ENCODE measurements at regions not wholly inside any gene's neighbourhood (a gene's known extent, or its start where the extent isn't known, plus 50 kb on each side); places are given as distances from the start of the nearest gene placed in this dataset.

DNA sequence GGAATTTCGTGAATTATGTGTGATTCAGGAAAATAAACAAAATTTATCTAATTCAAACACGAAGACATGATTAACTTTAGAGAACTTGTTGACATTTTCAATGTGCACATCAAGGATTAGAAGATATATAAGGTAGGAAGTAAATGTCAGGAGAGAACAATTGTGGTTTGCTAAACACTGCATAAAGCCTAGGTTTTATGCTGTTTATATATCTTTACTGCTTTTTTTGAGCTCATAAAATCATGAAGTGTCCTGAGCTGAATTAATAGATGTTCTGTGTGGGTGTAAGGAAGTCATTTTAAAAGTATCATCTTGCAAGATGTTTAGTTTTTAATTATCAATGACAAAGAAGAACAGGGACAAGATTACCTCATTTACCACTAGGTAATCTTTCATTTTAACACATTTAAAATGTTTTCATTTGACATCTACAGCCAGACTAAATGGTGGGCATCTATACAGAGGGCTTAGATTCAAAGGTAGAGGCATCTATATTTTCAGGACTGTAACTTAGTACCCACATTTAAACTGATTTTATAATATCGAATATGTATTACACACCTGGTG lies 382.8 kb downstream of the ADAMTS20 start:
- DNase-seq = no peak

- no peak for DNase-seq
Observed at GRCh38 chr12:43167691-43168090, 384.3 kb downstream of the ADAMTS20 start.

DNA sequence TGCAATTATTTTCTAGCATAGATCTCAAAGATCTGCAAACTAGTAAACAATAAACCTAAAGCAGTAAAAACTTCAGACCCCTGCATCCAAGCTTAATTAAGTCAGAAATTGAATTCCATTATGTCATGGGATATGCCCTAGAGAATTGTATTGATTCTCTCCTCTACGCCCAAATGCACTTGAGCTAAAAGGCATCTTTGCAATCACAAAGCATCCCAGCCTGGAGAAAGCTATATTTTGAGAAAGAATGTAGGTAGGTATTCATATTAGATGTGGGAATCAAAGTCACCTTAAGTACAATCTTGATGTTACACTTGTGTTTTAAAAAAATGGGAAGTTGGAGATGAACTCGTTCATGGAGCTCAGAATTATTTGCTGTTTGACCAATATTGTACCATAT lies 386.7 kb downstream of the ADAMTS20 start:
- no peak for DNase-seq

GRCh38 chr12:43162138-43162537 lies 389.9 kb downstream of the ADAMTS20 start:
- no peak for DNase-seq

- DNase-seq = no peak
Observed at GRCh38 chr12:43159506-43159905, 392.5 kb downstream of the ADAMTS20 start.

DNA sequence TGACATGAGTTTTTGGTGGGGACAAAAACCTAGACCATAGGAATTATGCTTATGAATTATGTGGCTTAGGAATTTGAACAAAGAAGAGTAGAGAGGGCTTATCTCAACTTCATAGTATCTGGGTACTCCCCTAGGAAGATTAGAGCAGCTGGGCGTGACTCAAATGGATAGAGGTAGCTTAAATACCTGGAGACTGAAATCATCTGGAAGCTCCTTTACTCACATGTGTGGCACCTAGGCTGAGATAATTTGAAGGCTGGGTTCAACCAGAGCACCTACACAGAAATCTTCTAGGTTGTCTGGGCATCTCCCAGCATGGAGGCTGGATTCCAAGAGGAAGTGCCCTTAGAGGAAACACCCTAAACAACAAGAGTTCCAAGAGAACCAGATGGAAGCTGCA lies 393.9 kb downstream of the ADAMTS20 start:
- DNase-seq = no peak

- DNase-seq = no peak
Observed at GRCh38 chr12:43155376-43155775, 396.6 kb downstream of the ADAMTS20 start.

- no peak for DNase-seq
Observed at GRCh38 chr12:43154498-43155045, 397.4 kb downstream of the ADAMTS20 start.

- DNase-seq = no peak
Observed at GRCh38 chr12:43151441-43151981, 400.5 kb downstream of the ADAMTS20 start.

DNA sequence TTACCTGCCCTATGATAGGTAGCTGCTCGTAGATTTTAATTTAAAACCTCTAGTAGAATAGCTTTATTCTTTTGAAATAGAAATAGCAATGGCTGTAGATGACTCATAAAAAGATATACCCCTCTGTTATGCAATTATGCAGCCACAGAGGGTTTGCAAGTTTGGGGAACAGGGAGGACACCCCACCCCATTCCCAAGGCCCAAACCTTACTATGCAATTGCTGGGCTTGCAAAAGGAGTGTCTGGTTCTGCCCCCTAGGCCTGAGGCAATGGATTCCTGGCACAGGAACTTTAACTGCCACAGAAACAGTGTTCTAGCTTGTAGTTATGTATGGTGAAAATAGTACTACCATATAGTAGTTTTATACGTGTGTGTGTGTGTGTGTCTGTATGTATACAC lies 403.3 kb downstream of the ADAMTS20 start:
- DNase-seq = no peak

DNA sequence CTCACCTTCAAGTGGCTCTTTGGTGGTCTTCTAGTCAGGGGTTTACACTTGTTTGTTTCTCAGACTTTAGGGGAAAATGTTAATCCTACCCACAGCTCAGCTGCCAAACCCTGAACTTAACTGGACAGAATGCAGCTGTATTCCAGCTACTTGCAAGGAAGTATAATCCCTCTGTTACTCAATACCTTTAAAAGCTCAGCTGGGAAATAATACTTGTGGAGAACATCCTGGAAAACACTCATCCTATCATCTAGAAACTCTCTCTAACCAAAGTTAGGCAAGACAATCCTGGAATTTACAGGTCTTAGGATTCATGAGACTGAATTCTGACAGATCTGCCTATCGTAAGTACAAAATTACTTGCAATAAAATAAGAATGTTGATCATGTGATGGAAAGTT lies 404.1 kb downstream of the ADAMTS20 start:
- DNase-seq = no peak

- no peak for DNase-seq
Observed at GRCh38 chr12:43145481-43145880, 406.5 kb downstream of the ADAMTS20 start.

DNA sequence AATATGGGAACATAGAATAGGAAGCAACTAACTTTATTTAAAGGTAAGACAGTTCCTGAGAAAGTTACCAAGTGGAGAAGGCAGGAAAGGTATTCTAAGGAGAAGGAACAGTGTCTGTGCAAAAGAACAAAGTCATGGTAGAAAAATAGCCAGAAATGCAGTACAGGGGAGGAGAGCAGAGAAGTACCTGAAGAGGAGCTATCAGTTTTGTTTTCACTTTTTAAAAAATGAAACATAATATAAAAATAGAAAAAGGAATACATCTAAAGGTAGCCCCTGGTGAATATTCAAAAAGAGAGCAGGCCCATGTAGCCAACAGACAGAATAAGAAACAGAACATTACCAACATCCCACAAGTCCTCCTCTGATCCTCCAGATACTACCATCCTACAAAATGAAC lies 408.7 kb downstream of the ADAMTS20 start:
- no peak for DNase-seq

- no peak for DNase-seq
Observed at GRCh38 chr12:43132291-43132690, 419.7 kb downstream of the ADAMTS20 start.

DNA sequence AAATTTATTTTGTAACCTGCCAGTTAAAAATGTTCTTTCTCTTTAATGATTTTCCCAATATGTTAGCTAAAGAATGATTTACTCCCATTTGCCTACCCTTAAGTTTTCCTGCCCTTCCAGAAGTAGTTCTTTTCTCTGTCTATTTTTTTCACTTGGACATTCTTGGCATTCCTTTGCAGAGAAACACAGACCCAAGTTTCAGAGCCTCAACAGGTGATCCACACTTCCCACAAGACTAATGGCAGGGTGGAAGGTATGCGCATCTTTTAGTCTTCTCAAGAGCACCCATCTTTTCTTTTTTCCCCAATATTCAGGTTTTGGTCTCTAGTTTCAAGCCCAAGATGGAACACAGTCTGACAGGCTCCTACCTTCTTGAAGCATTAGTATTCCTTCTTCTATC lies 420.7 kb downstream of the ADAMTS20 start:
- no peak for DNase-seq

GRCh38 chr12:43127886-43128549 lies 424.0 kb downstream of the ADAMTS20 start:
- DNase-seq = no peak

GRCh38 chr12:43126652-43127375 lies 425.2 kb downstream of the ADAMTS20 start:
- no peak for DNase-seq

- DNase-seq = no peak
Observed at GRCh38 chr12:43123461-43123860, 428.5 kb downstream of the ADAMTS20 start.

DNA sequence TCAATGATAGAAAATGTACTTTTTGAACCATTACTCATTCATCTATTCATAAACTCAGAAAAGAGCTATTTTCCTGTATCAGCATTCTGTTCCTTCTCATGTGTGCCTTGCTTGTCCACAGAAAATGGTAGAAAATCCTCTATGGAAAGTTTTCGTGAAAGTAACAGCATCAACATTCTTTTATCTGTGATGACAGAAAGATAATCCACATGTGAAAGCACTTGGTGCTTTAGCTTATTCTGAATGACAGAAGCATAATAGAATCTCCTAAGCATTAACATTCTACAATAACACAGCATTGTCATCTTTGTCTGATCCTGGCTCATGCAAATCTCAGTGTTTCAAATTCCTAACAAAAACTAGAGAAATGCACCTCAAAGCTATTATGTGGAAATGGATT lies 431.9 kb downstream of the ADAMTS20 start:
- DNase-seq = no peak

DNA sequence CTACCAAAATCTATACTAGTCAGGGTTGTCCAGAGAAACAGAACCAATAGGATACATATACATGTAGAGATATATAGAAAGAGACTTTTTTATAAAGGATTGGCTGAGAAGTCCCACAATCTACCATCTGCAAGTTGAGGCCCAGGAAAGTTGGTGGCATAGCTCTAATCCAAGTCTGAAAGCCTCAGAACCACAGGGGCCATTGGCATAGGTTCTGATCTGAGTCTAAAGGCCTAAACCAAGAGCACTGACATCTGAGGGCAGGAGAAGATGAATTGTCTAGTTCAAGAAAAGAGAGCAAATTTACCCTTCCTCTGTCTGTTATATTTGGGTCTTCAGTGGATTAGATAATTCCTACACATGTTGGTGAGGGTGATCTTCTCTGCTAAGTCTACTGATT lies 433.1 kb downstream of the ADAMTS20 start:
- no peak for DNase-seq

- DNase-seq = no peak
Observed at GRCh38 chr12:43118234-43118633, 433.8 kb downstream of the ADAMTS20 start.

DNA sequence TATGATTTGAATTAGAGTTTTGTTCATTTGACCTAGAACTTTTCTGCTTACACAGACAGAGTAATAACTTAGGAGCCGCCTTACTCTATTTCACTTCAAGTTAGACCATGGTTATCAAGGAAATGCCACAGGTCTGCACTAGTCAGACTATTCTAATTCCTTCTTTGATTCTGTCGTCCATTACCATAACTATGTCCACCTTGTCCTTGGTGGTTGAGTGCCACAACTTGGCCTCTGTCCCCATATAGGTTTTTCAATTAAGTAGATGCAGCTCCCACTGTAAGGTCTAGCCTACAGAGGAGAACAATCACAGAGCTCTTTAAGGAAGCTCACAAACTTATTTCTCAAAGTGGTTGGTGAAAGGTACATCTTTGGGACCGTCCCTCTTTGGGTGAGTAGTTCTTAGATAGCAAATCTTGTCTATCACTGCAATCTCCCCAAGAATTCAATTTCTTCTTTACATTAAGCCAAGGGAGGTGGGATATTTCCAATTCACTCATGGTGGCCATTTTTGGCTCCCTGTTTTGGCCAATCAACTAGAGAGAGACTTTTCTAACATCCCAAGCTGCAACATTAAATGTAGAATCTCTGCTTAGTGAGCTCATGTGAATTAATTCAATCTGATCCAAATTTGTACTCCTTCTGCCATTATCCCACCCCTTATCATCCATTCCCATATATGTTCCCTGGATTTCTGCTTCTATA lies 434.6 kb downstream of the ADAMTS20 start:
- DNase-seq = no peak
